GM21381 (cell line): ENCODE measurements at regions not wholly inside any gene's neighbourhood (a gene's known extent, or its start where the extent isn't known, plus 50 kb on each side); places are given as distances from the start of the nearest gene placed in this dataset.

Experiments
- ATAC-seq: cut with Tn5 transposase; IDR thresholded peaks from one replicate; pipeline ENCODE4 v1.9.1; 2021; ENCODE audit warnings: mild to moderate bottlenecking, moderate library complexity; ENCODE audit not compliant: unreplicated experiment

GRCh38 chr1:55750628-55750995 lies 535.4 kb upstream of the USP24 start:
- no peak for ATAC-seq

GRCh38 chr1:55749975-55750627 lies 534.9 kb upstream of the USP24 start:
- ATAC-seq = no peak

DNA sequence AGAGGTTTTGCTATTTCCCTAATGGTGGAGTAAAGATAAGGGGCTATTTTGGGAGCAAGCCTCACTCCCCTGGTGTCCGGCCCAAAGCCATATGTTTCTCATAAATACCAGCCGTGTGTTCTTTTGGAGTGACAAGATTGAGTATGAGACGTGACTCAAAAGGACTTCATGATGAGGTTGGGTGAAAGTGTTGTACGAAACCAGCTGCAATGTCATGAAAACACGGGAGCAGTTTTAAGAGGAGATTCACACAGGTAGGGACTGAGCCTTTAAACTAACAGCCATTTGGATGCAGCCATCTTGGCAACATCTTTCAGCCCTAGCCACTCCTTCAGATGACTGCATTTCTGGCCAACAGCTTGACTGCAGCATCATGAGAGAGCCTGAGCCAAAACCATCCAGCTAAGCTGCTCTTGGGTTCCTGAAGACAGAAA lies 532.3 kb upstream of the USP24 start:
- ATAC-seq = no peak

GRCh38 chr1:55746710-55747109 lies 531.5 kb upstream of the USP24 start:
- ATAC-seq = no peak

DNA sequence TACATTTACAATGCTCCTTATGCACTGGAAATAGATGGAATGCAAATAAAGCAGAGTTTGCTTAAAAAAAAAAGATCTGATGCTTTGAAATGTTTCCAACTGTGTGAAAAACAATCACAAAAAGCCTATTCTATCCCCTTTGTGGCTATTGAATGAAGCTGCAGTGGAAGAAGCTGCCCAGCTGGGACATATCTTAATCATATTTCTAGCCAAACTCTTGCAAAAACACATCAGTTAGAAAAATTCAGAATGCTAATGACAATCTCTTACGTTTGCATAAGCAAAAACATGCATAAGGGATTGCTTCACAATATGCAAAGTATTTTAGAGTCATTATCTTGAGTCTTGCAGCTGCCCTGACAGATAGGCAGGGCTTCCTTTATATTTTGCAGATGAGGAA lies 526.4 kb upstream of the USP24 start:
- no peak for ATAC-seq

- no peak for ATAC-seq
Measured at GRCh38 chr1:55735106-55735505, 519.9 kb upstream of the USP24 start.

DNA sequence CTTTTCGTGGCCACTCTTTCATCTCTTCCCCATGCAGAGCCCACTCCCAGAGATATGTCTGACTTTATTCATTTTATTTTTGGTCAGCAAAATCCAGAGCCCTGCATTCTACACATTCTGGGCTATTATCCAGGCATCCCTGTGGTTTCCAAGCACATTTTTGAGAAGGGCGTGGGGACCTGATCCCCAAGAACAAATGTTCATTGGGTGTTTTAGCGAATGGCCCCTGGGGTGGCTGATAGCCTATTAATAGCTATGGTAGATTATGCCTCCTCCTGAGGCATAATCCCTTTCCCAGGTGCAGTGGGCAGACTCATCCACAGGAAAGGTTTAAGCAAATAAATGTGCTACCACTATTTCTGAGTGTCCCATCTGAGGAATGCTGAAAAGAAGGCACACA lies 511.8 kb upstream of the USP24 start:
- ATAC-seq = no peak

DNA sequence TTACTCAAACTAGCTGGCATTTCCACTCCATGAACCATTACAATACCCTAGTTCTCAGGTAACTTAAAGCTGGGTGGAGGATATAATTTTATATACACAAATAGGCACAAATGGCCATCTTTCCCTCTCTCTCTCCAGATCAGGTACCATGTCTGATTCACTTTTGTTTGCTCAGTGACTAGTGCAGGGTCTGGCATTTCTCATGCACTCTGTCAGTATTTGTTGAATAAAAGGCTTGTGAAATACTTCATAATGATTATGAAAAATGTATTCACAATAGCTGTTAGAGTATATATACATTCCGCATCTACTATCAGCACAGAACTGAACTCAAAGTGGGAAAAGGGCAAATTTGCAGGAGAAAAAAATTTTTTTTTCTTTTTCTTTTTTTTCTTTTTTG lies 510.2 kb upstream of the USP24 start:
- no peak for ATAC-seq

- no peak for ATAC-seq
Measured at GRCh38 chr1:55724551-55725325, 509.6 kb upstream of the USP24 start.

DNA sequence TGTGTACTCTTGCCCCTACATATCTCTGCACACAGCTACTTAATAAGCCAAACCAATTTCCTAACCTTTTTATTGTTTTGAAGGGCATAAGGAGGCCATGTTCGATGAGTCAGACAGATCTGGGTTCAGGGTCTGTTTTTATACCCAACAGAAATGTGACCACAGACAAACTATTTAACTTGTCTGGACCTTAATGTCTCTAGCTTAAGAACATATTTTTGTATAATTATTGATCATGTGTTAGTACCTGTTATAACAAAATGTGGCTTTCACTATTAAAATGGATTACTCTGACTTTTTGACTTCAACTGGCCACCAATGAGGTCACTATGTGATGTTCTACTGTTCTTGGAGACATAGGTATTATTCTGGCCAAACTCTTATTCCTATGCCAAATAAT lies 507.8 kb upstream of the USP24 start:
- ATAC-seq = no peak

GRCh38 chr1:55720261-55720660 lies 505.1 kb upstream of the USP24 start:
- ATAC-seq = no peak

DNA sequence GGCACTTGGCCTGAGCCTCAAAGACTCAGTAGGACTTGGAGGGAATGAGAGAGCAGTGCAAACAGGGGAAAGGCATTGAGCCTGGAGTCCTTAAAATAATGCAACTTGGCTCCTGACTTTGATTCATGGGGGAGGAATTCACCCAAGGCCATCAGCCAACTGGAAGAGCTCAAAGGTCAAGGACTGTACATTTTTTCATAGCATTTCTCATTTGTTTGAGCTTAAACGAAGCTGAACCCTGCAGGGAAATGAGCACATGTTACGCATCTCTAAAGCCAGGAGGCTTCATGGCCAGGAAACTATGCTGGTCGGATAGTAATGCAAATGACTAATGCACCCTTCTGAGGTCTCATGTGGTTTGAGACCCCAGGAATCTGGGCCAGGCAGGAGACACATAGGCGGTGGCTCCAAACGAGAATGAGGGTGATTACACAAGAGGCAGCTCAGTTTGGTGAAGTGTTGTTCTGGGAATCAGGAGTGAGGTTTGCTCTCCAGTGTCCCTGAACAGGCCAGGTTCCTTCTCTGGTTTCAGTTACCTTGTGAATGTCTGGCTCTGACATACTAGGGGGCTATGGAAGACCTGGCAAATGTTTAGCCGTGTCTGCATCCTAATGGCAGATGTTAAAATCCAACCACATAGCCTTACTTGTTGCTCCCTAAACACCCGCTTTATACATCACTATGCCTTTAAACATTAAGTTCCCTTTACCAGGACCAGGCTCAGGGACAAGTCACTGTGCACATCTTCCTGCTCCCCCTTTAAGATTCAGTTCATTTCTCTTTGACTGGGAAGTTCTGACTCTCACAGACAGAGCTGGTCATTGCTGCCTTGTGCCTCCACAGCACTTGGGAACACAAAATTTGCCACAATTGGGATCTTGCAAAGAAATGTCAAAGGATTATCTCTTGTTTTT lies 503.9 kb upstream of the USP24 start:
- no peak for ATAC-seq

DNA sequence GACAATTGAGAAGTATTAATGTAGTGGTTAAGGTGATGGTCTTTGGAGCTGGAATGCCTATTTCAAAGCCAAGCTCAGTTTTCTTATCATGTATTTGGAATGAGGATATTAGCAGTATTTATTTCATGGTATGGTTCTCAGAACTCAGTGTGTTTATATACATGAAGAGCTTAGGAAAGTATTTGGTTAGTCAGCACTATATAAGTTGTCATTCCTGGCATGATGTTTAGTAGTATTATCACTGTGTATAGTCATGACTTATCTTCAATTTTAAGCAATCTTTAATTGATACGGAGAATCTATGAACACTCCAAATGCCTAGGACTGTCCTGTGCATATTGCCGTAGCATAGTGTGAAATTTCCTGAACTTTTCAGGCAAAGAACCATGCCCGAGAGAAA lies 501.9 kb upstream of the USP24 start:
- ATAC-seq = no peak

DNA sequence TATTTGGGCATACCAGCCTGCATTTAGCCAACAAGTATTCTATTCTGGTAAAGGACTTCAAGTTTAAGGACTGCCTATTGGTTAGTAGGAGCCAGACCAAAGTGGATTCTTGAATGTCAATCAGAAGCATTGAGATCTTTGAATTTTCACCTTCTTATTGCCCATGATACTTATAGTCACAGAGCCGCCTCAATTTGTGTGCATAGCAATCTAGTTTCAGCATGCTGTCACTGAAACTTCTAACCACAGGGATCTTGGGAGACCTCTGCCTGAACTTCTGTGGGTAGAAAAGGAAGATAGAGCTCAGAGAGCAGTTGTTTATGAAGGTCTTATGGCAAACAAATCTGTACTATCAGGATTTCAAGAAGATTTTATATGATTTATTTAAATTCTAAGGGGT lies 501.4 kb upstream of the USP24 start:
- no peak for ATAC-seq

GRCh38 chr1:55716151-55716550 lies 501.0 kb upstream of the USP24 start:
- ATAC-seq = no peak

GRCh38 chr1:55714230-55714629 lies 499.1 kb upstream of the USP24 start:
- ATAC-seq = no peak

- ATAC-seq = no peak
Measured at GRCh38 chr1:55713516-55713915, 498.4 kb upstream of the USP24 start.

DNA sequence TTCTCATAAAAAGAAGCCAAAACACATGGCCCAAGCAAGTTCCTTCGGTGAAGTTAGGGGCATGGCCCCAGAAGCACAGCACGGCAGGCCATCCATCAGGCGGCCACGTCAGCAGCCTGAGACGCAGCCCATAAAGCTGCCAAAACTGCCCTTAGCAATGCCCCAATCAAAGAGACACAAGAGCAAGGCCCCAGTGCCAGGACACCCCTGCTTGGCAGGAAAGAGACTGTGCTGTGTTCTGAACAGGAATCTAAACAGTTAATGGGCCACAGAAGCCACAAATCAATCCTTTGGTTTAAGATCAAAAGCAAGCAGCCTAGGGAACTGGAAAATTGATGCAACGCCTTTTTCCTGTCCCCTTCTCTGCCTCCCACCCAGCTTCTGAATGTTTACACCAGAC lies 497.0 kb upstream of the USP24 start:
- ATAC-seq = no peak

GRCh38 chr1:55708781-55709180 lies 493.6 kb upstream of the USP24 start:
- ATAC-seq = no peak

DNA sequence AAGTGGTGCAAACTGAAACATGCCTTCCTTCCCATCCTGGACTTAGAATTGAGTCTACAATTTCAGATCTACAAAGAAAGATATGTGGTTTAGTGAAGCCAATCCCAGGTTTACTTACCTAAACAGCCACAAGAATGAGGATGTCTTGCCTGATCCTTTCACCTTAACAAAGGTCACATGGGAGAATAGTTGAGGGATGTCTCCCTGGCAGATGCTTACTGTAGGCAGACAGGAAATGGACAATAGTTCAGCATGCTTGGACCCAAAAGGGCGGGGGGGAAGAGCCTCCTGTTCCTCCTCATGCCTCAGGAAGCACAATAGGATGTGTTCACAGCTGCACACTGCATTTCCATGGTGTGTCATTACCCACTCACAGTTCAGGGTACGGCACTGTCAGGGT lies 492.7 kb upstream of the USP24 start:
- no peak for ATAC-seq

- no peak for ATAC-seq
Measured at GRCh38 chr1:55707196-55707595, 492.0 kb upstream of the USP24 start.

DNA sequence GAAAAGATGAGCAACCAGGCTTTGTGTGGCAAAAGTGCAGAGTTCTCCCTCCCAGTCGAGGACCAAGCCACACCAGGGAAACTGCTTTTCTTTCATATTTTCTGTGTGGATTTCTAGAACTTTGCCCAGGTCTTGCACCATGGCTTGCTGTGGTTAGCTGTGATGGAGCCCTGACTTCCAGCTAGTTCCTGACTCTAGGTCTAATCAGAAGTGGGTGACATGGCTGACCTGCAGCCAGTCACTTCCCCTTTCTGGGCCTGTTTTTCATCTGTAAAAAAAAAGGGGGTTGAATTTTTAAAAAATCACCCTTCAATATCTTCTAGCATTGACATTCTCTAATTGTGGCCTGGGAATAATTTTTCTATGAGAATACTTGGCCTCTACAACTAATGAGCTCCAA lies 491.2 kb upstream of the USP24 start:
- no peak for ATAC-seq
